WERI-Rb-1 (cell line): ENCODE measurements at regions not wholly inside any gene's neighbourhood (a gene's known extent, or its start where the extent isn't known, plus 50 kb on each side); places are given as distances from the start of the nearest gene placed in this dataset.

Experiments
- DNase-seq: peaks from one replicate; pipeline ENCODE4 v3.0.0-alpha.2; 2020
- H3K27ac ChIP-seq: fragments of 250-450 bp; sonication (Bioruptor Pico); 2 replicates; pipeline ENCODE4 v1.5.1; 2020; ENCODE audit warnings: mild to moderate bottlenecking, moderate library complexity
- H3K27me3 ChIP-seq: fragments of 250-450 bp; sonication (Bioruptor Pico); 2 replicates; pipeline ENCODE4 v1.5.1; 2021; ENCODE audit warnings: mild to moderate bottlenecking, low read depth, moderate library complexity; ENCODE audit not compliant: insufficient read depth, severe bottlenecking
- H3K36me3 ChIP-seq: fragments of 250-450 bp; sonication (Bioruptor Pico); 2 replicates; pipeline ENCODE4 v1.5.1; 2020; ENCODE audit warnings: mild to moderate bottlenecking, moderate library complexity
- H3K4me3 ChIP-seq: 2 replicates; pipeline ENCODE4 v1.5.1; 2011; ENCODE audit warnings: low read depth, mild to moderate bottlenecking, control low read depth, low read length
- H3K9me3 ChIP-seq: fragments of 250-450 bp; sonication (Bioruptor Pico); 2 replicates; pipeline ENCODE4 v1.5.1; 2021; ENCODE audit warnings: mild to moderate bottlenecking, moderate library complexity; ENCODE audit not compliant: severe bottlenecking
- TF ChIP-seq, protein P1 (sequence below): IDR thresholded peaks from 2 replicates; pipeline ENCODE4 v1.5.1; 2011; ENCODE audit warnings: low read depth, mild to moderate bottlenecking, control low read depth, inconsistent platforms, low read length

DNA sequence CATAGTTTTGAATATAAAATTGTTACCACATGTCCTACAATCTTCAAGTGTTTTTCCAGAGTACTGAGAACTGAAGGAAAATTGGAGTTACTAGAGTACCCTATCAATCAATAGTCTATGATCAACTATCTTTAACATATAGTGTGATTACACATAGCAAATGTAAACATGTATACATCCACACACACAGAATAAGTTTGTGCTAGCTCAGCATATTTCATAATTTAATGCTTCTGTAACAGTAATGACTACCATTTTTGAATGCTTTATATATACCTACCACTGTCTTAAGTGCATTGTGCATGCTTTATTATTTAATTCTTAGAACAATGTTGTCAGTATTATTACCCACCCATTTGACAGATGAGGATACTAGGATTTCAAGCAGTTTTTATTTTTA is 523.9 kb downstream of the HAO1 start:
- no peak for DNase-seq
- TF ChIP-seq, protein P1, sequence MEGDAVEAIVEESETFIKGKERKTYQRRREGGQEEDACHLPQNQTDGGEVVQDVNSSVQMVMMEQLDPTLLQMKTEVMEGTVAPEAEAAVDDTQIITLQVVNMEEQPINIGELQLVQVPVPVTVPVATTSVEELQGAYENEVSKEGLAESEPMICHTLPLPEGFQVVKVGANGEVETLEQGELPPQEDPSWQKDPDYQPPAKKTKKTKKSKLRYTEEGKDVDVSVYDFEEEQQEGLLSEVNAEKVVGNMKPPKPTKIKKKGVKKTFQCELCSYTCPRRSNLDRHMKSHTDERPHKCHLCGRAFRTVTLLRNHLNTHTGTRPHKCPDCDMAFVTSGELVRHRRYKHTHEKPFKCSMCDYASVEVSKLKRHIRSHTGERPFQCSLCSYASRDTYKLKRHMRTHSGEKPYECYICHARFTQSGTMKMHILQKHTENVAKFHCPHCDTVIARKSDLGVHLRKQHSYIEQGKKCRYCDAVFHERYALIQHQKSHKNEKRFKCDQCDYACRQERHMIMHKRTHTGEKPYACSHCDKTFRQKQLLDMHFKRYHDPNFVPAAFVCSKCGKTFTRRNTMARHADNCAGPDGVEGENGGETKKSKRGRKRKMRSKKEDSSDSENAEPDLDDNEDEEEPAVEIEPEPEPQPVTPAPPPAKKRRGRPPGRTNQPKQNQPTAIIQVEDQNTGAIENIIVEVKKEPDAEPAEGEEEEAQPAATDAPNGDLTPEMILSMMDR, result no peak
- Histone ChIP-seq H3K27ac (no peak overlapping the region), H3K4me3 (no peak overlapping the region), H3K27me3 (peaks cover under 1% of the 10 kb centered on the region), H3K36me3 (no peaks in the 10 kb centered on the region), H3K9me3 (no peaks in the 10 kb centered on the region)

DNA sequence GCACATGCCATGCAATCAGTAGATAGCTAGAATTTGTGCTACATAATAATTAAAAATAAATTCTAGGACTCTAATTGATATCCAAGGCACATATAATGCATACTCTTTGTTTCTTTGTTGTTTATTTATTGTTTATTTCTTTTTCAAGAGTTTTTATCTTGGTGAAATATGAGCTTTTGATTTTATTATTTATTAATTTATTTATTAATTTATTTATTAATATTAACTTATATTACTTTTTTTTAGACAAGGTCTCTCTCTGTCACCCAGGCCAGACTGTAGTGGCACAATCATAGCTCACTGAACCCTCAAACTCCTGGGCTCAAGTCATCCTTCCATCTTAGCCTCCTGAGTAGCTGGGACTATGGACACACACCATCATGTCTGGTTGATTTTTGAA is 519.9 kb downstream of the HAO1 start:
- Histone ChIP-seq H3K36me3 (no peaks in the 10 kb centered on the region), H3K27ac (no peak overlapping the region), H3K9me3 (no peaks in the 10 kb centered on the region), H3K27me3 (peaks cover 6% of the 10 kb centered on the region), H3K4me3 (no peak overlapping the region)
- no peak for DNase-seq
- TF ChIP-seq, protein P1, result no peak

DNA sequence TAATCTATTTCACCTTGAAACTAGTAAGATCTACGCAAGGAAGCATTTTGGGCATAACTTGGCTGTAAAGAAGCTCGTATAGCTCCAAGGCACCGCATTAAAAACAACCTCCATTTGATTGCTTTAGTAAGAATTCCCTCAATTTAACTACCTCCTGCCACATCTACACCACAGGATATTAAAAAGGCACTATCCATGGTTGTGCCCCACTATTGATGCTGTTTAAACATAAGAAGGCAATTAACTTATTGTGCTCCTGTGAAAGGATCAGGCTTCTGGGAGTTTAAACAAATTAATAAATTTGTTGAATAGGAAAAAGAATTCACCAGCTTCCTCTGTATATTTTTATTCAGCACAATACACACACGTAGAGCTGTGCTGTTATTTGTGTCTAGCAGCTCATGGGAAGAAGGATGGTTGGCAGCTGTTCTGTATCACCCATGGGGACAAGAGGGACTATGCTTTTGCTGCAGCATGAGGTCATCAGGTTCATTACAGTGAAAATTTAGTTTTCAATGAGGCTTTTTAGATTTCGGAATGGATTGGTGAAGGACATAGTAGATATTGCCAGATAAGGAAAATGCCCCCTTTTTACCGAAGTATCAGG is 513.3 kb downstream of the HAO1 start:
- Histone ChIP-seq H3K4me3 (no peak overlapping the region), H3K9me3 (no peaks in the 10 kb centered on the region), H3K27ac (no peak overlapping the region), H3K27me3 (peaks cover 7% of the 10 kb centered on the region), H3K36me3 (no peaks in the 10 kb centered on the region)
- no peak for DNase-seq
- TF ChIP-seq, protein P1, result no peak

DNA sequence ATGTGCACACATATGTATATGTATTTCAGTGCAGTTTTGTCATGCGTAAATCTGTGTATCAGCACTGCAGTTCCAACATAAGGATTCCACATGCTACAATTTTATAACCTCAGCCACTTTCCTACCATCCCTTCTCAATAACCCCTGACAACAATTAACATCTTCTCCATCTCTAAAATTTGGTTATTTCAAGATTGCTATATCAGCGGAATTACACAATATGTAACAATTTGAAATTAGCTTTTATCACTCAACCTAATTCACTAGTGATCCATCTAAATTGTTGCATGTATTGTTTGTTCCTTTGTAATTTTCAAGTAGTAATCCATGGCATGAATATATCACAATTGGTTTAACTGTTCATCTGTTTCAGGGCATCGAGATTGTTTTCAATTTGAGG is 511.3 kb downstream of the HAO1 start:
- H3K27me3 ChIP-seq, result peaks cover 7% of the 10 kb centered on the region
- TF ChIP-seq, protein P1, result no peak
- H3K4me3 ChIP-seq, result no peak overlapping the region
- no peak for DNase-seq
- no peaks in the 10 kb centered on the region for H3K9me3 ChIP-seq
- no peak overlapping the region for H3K27ac ChIP-seq
- H3K36me3 ChIP-seq, result no peaks in the 10 kb centered on the region

DNA sequence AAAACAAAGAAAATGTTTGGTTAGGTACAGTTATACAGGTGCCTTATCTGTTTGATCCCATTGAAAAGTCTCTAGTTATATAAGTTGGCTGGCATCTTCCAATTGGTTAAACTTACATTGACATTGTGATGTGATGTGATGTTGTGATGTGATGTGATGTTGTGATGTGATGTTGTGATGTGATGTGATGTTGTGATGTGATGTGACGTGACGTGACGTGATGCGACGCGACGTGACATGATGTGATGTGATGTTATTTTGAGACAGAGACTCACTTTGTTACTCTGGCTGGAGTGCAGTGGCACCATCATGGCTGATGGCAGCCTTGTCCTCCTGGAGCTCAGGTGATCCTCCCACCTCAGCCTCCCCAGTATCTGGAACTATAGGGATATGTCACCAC is 507.6 kb downstream of the HAO1 start:
- Histone ChIP-seq H3K27ac (no peak overlapping the region), H3K9me3 (no peaks in the 10 kb centered on the region), H3K27me3 (no peaks in the 10 kb centered on the region), H3K4me3 (no peak overlapping the region), H3K36me3 (no peaks in the 10 kb centered on the region)
- TF ChIP-seq, protein P1, result no peak
- DNase-seq, result no peak

DNA sequence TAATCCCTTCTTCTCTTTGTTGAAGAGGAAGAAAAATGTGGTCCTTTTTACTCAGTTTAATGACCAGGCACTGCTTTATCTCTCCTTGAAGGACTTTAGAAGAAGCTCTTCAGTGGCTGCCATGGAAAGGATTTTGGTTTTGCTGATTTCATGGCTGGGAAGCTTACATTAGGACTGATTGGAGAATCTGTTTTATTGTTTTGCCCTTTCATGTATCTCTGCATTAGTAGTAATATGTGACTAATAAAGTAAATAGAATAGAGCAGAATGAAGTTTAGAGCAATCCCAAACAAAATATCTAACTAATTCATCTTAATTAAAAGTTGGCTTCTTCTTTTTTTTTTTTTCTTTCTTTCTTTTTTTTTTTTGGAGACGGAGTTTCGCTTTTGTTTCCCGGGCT is 502.9 kb downstream of the HAO1 start:
- H3K9me3 ChIP-seq, result no peaks in the 10 kb centered on the region
- no peak overlapping the region for H3K27ac ChIP-seq
- DNase-seq, result no peak
- TF ChIP-seq, protein P1, result no peak
- no peaks in the 10 kb centered on the region for H3K36me3 ChIP-seq
- no peaks in the 10 kb centered on the region for H3K27me3 ChIP-seq
- no peak overlapping the region for H3K4me3 ChIP-seq
